Lung (tissue), 11 donors: ENCODE measurements at regions not wholly inside any gene's neighbourhood (a gene's known extent, or its start where the extent isn't known, plus 50 kb on each side); places are given as distances from the start of the nearest gene placed in this dataset.

Source experiments
- ATAC-seq: fragments of 200-7000 bp; cut with Tn5 transposase; one replicate; pipeline ENCODE4 v1.9.1; 2020; ENCODE audit warnings: moderate number of reproducible peaks; ENCODE audit not compliant: insufficient read depth, low FRiP score
- DNase-seq, 3 donors: peaks; one replicate each; pipeline ENCODE4 v3.0.0-alpha.2; 2013 to 2017
- H3K27ac ChIP-seq, 2 donors: one replicate each; pipeline ENCODE4 v1.5.1; 2013; ENCODE audit warnings: mild to moderate bottlenecking in 2 of 2, moderate library complexity in 2 of 2, control low read depth in 1 of 2, inconsistent platforms in 1 of 2, low read depth in 1 of 2, low read length in 1 of 2
- H3K27me3 ChIP-seq, 3 donors: one replicate each; pipeline ENCODE4 v1.5.1; 2013; ENCODE audit warnings: low read length in 2 of 3; ENCODE audit not compliant: control insufficient read depth in 3 of 3, insufficient read depth in 3 of 3
- H3K36me3 ChIP-seq, 4 donors: one replicate each; pipeline ENCODE4 v1.5.1; 2013; ENCODE audit warnings: low read length in 4 of 4, mild to moderate bottlenecking in 1 of 4, moderate library complexity in 1 of 4; ENCODE audit not compliant: control insufficient read depth in 4 of 4, insufficient read depth in 4 of 4
- H3K4me1 ChIP-seq, 5 donors: one replicate each; pipeline ENCODE4 v1.5.1; 2013; ENCODE audit warnings: low read length in 5 of 5, mild to moderate bottlenecking in 2 of 5, moderate library complexity in 1 of 5; ENCODE audit not compliant: control insufficient read depth in 5 of 5, insufficient read depth in 5 of 5
- H3K4me3 ChIP-seq: one replicate; pipeline ENCODE4 v1.5.1; 2013; ENCODE audit warnings: mild to moderate bottlenecking, control low read depth, moderate library complexity
- H3K9ac ChIP-seq, 2 donors: one replicate each; pipeline ENCODE4 v1.5.1; 2013; ENCODE audit warnings: low read length in 2 of 2, control low read depth in 1 of 2; ENCODE audit not compliant: insufficient read depth in 1 of 2
- H3K9me3 ChIP-seq, 4 donors: one replicate each; pipeline ENCODE4 v1.5.1; 2013; ENCODE audit warnings: low read length in 3 of 4, mild to moderate bottlenecking in 1 of 4, moderate library complexity in 1 of 4; ENCODE audit not compliant: control insufficient read depth in 4 of 4, insufficient read depth in 3 of 4
- WGBS, 2 donors: extraction: QIAGEN DNeasy Blood & Tissue Kit; methylation state at CpG; one replicate each; pipeline ENCODE4 v1.1.7; 2013; 5-methylcytosine and 5-hydroxymethylcytosine counted together
- TF ChIP-seq, protein P1 (sequence below): IDR thresholded peaks from 2 replicates; pipeline ENCODE4 v1.5.1; 2012; ENCODE audit warnings: mild to moderate bottlenecking; ENCODE audit errors: control extremely low read depth, extremely low read depth
- donor health status: control.
- donor health status: control.
- donor health status: Bipolar disorder and iron deficiency.
- donor health status: healthy.
- donor health status: DM: yes; HTN: yes; CAD: no.

- DNase-seq (no peak), ATAC-seq (no peak)
- Histone ChIP-seq H3K9ac (no peak overlapping the region), H3K4me3 (no peak overlapping the region), H3K9me3 (peaks cover 0 to 2% (median 0%) of the 10 kb centered on the region in 4 donors), H3K27ac (no peak overlapping the region), H3K36me3 (no peaks in the 10 kb centered on the region), H3K27me3 (no peaks in the 10 kb centered on the region), H3K4me1 (no peaks in the 10 kb centered on the region)
- TF ChIP-seq, protein P1, sequence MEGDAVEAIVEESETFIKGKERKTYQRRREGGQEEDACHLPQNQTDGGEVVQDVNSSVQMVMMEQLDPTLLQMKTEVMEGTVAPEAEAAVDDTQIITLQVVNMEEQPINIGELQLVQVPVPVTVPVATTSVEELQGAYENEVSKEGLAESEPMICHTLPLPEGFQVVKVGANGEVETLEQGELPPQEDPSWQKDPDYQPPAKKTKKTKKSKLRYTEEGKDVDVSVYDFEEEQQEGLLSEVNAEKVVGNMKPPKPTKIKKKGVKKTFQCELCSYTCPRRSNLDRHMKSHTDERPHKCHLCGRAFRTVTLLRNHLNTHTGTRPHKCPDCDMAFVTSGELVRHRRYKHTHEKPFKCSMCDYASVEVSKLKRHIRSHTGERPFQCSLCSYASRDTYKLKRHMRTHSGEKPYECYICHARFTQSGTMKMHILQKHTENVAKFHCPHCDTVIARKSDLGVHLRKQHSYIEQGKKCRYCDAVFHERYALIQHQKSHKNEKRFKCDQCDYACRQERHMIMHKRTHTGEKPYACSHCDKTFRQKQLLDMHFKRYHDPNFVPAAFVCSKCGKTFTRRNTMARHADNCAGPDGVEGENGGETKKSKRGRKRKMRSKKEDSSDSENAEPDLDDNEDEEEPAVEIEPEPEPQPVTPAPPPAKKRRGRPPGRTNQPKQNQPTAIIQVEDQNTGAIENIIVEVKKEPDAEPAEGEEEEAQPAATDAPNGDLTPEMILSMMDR, result no peak
- 73 to 90% methylated on average over 7 of the region's 7 CpGs for WGBS, 2 donors
Observed at GRCh38 chr17:56064506-56064905, 88.8 kb upstream of the ANKFN1 start.

- Histone ChIP-seq H3K9me3 (peaks cover 0 to 2% (median 1%) of the 10 kb centered on the region in 4 donors), H3K9ac (no peak overlapping the region), H3K27me3 (no peaks in the 10 kb centered on the region), H3K4me3 (no peak overlapping the region), H3K36me3 (no peaks in the 10 kb centered on the region), H3K4me1 (no peaks in the 10 kb centered on the region), H3K27ac (no peak overlapping the region)
- no peak for ATAC-seq
- no peak for DNase-seq
- 80 to 81% methylated on average over 6 of the region's 6 CpGs for WGBS, 2 donors
- TF ChIP-seq, protein P1, result no peak
Observed at GRCh38 chr17:56074361-56074890, 78.8 kb upstream of the ANKFN1 start.

DNA sequence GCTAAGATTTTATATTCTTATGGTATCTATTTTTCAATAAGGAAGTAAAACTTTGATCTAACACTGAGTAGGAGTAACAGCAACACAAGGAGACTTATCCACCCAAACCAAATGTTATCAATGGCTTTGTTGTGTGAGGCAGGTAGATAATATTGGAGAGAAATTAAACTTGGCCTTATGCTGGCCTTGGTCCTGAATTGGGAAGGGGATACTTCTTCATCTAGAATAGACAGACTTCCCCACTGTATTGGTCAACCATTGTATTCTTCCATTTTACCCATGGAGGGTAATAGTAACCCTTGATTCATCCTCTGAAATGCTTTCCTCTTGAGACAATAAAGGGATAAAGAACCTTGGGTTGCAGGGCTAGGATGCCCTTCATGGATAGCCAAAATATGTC, 76.3 kb upstream of the ANKFN1 start:
- H3K27me3 ChIP-seq, result no peaks in the 10 kb centered on the region
- TF ChIP-seq, protein P1, result no peak
- no peak overlapping the region for H3K9ac ChIP-seq
- ATAC-seq (no peak), DNase-seq (no peak)
- H3K27ac ChIP-seq, result no peak overlapping the region
- no peak overlapping the region for H3K4me3 ChIP-seq
- peaks cover 0 to 2% (median 1%) of the 10 kb centered on the region in 4 donors for H3K9me3 ChIP-seq
- H3K36me3 ChIP-seq, result no peaks in the 10 kb centered on the region
- no peaks in the 10 kb centered on the region for H3K4me1 ChIP-seq

GRCh38 chr17:56083475-56083874, 69.8 kb upstream of the ANKFN1 start:
- Histone ChIP-seq H3K4me3 (no peak overlapping the region), H3K4me1 (no peaks in the 10 kb centered on the region), H3K9ac (no peak overlapping the region), H3K27ac (no peak overlapping the region), H3K9me3 (no peaks in the 10 kb centered on the region), H3K27me3 (no peaks in the 10 kb centered on the region), H3K36me3 (no peaks in the 10 kb centered on the region)
- DNase-seq, result peak in 1 of 3 donors; percentile 8
- TF ChIP-seq, protein P1, result no peak
- ATAC-seq, result no peak
- 69 to 88% methylated on average over 2 of the region's 2 CpGs for WGBS, 2 donors
